ENCODE measurements at regions not wholly inside any gene's neighbourhood (a gene's known extent, or its start where the extent isn't known, plus 50 kb on each side); places are given as distances from the start of the nearest gene placed in this dataset.

GRCh38 chr12:24754690-24755638, 193.9 kb downstream of the BCAT1 start:
- intact Hi-C loops (cut with micrococcal nuclease) (no loop called here), in situ Hi-C loops (cut with MboI) (no loop called here)
- Histone ChIP-seq H3K27me3 (ENCODE audit: control insufficient read depth in 2 of 2, insufficient read depth in 2 of 2, low read length in 2 of 2) (no peaks in the 10 kb centered on the region), H3K9ac (ENCODE audit: insufficient read depth in 1 of 2, low read depth in 2 of 2, low read length in 2 of 2) (no peak overlapping the region), H3K4me2 (ENCODE audit: insufficient read depth, low read length) (no peak overlapping the region), H4K20me1 (replicated peaks; ENCODE audit: control insufficient read depth, insufficient read depth, low read length) (no peaks in the 10 kb centered on the region), H3K79me2 (ENCODE audit: control insufficient read depth, insufficient read depth, low read length) (no peaks in the 10 kb centered on the region), H3K4me3 (no peak overlapping the region), H3K27ac (ENCODE audit: extremely low read depth, low read depth, low read length) (no peak overlapping the region), H3K9me1 (ENCODE audit: control insufficient read depth, insufficient read depth, low read length) (no peaks in the 10 kb centered on the region), H3K36me3 (ENCODE audit: control insufficient read depth, insufficient read depth, low read length) (no peaks in the 10 kb centered on the region), H3K4me1 (replicated peaks in 1 of 2; ENCODE audit: control insufficient read depth in 2 of 2, insufficient read depth in 2 of 2, low read length in 2 of 2) (peaks cover 3 to 9% of the 10 kb centered on the region in 2 experiments; a peak in 3 of 5 replicates), H3K9me3 (replicated peaks; ENCODE audit: control insufficient read depth, insufficient read depth, low read depth, low read length) (no peaks in the 10 kb centered on the region), H2AFZ (ENCODE audit: low read depth, low read length) (no peak overlapping the region)
- CTCF ChIA-PET (ENCODE audit: low intra/inter-chr PET ratio), result no interaction called here
- no peak for FAIRE-seq
- DNase-seq (ENCODE audit: extremely low read depth in 1 of 4, low spot score in 3 of 4), result no peak
- BruUV-seq (replicated peaks), result no TSS peak
- POLR2A ChIA-PET, result interaction anchor here (0.8 kb wide), 1 partner anchor 9 kb away, joined by 3 read pairs; no protein-coding TSS in a partner anchor
- no peak for ATAC-seq
- TF ChIP-seq NCOA1 (IDR thresholded peaks at IDR 0.05; ENCODE audit: low read depth) (no peak), BRD9 (IDR thresholded peaks at IDR 0.05; ENCODE audit: low read depth, partially characterized antibody) (no peak), NFYB (IDR thresholded peaks at IDR 0.05; ENCODE audit: extremely low read depth, insufficient read length) (no peak), HOMEZ (CRISPR knock-in tag; IDR thresholded peaks at IDR 0.05) (no peak)
- WGBS (ENCODE audit: insufficient coverage, low coverage, missing lambda C conversion rate), result 24% methylated on average over 7 of the region's 7 CpGs
